HG03064 (cell line): ENCODE measurements at regions not wholly inside any gene's neighbourhood (a gene's known extent, or its start where the extent isn't known, plus 50 kb on each side); places are given as distances from the start of the nearest gene placed in this dataset.

Experiments
- ATAC-seq: cut with Tn5 transposase; IDR thresholded peaks from one replicate; pipeline ENCODE4 v1.9.1; 2021; ENCODE audit warnings: low read depth; ENCODE audit not compliant: unreplicated experiment

DNA sequence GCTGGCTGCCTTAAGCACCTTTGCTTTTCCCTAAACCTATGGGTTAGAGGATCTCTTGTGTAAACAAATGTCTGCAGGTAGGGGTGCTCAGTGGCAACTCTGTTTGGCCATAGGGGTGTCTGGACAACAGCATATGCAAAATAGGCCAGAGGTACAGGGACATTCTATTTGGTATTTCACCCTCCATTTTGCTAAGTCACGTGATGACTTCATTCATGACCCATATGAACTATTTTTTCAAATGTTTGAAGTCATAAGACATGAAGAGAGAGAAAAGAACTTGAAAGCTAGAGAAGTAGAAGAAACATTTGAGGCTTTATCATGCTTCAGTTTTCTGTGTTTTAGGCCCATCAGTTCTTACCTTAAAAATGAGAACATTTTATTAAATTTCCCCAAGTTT is 370.2 kb downstream of the GADD45G start:
- no peak for ATAC-seq

- ATAC-seq, result no peak
Observed at GRCh38 chr9:89975630-89976029, 370.8 kb downstream of the GADD45G start.

DNA sequence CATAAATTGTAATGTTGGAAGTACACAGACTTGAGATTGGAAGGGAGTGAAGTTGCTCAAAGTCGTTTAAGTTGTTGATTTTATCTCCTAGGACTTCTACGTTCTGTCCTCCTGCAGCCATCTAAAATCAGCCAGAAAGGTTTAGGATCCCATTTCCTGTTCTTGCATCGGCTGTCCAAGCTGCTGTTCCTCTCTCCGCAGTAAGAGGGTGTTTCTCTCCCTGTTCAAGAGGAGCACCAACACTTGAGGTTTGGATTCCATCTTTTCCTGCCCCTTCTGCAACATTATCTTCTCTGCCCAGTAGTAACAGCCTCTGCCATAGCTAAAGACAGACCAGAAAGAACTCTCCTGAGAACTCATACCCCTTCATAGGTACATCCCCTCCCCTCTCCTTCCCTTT is 373.4 kb downstream of the GADD45G start:
- no peak for ATAC-seq

DNA sequence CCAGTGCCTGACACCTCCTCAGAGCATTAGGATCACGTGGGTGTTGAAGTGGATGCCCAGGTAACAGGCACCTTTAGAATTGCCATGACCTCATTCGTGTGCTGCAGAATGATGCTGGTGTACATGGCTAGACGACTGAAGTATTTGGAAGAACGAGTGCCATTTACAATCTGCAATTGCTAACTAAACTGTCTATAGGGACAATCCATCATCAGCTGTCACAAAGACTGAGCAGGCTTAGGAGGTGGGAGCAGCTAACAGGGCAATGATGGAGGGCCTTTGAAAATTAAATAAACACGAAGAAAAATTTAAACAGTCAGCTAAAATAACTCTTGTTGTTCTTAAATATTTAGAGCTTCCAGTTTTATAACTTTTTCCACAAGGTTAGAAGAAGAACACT is 375.8 kb downstream of the GADD45G start:
- ATAC-seq, result no peak

GRCh38 chr9:89982016-89982415 is 377.2 kb downstream of the GADD45G start:
- ATAC-seq, result no peak

DNA sequence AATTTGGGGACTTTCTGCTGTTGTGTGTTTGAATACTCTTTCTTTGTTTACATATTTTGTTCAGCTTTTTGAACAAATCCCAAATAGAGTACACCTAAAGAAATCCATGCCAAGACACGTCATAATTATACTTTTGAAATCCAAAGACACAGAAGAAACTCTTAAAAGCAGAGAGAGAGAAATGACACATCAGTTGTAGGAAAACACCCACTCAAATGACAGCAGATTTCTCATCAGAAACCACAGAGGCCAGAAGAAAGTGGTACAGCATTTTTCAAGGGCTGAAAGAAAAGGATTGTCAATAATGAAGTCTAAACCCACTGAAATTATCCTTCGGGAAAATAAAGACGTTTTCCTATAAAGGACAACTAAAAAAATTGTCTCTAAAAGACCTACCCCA is 378.6 kb downstream of the GADD45G start:
- no peak for ATAC-seq

- ATAC-seq, result no peak
Observed at GRCh38 chr9:89984214-89984613, 379.4 kb downstream of the GADD45G start.

GRCh38 chr9:89985068-89985467 is 380.3 kb downstream of the GADD45G start:
- ATAC-seq, result no peak

- ATAC-seq, result no peak
Observed at GRCh38 chr9:89986190-89986589, 381.4 kb downstream of the GADD45G start.

DNA sequence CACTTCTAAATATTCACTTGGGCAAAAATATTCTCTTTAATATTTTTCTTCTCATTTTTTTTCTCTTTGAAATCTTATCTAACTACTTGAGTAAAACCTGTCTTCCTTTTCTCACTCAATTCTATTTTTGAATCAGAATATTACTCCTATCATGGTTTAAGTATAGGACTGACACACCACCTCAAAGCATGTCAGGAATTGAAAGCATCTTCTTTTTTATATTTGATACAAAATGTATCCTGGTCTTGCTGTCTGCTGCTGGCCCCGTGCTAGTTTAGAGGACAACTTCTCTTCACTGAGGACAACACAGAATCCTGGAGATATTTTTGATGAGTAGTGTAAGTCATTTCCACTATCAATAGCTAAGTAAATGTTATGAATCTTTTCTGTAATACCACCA is 383.6 kb downstream of the GADD45G start:
- ATAC-seq, result no peak

DNA sequence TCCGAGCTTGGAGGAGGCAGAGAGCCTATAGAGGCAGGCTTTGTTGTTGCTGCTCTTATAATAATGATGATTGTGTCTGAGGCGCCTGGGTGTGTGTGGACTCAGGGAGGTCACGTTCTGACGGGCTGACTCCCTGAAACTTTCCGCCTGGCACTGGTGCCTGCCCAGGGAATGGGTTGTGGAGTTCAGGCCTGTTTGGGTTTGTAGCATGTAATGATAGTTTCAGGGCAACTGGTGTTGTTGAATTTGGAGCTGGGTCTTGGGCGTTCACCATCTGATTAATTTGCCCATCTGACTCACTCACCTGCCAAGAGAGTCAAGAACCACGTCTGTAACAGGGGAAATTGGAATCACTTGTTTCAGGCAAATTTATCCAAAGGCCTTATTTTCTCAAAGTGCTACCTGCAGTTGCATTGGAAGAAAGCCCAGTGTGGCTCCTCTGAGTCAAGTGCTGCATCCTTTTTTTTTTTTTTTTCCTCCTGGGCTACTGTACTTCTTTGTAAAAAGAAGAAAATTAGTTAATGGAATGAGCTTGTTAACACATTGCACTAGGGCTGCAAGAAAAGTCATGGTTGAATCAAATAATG is 386.5 kb downstream of the GADD45G start:
- ATAC-seq, result no peak

DNA sequence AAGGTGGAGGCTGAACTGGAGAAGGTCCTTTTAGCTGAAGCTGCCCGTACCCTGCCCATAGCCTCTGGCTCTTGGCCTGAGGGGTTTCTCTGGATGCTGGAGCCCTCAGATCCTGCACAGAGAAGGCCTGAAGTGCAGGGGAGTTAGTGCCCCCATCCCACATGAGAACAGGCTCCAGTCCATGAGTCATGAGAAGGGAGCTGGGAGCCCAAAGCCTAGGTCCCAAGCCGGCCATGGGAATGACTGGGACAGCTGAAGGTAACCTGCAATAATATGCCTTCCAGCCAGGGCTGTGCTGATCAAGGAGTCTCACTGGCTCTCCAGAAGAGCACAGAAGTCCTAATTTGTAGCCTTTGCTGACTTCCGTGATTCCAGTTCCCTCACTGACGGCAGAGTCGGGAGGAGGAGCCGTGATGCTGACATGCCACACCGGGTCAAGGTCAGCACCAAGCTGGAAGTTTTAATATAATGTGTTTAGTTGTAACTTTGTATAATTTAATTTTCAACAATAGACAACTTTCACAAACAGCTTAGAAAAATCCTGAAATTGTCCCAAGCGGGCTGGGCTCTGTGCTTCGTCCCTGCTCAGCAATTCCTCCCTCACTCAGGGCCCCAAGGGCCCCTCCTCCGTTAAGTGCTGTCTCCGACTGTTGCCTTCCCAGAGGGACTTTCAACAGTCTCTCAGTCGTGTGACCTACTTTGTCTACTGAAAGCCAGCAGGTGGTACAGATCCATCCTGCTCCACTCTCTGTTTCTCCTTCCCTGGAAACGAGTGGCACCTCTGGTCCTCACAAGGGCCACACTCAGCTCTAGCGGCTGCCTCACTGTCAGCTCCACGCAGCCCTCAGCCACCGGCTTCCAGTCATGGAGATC is 387.8 kb downstream of the GADD45G start:
- ATAC-seq, result no peak

DNA sequence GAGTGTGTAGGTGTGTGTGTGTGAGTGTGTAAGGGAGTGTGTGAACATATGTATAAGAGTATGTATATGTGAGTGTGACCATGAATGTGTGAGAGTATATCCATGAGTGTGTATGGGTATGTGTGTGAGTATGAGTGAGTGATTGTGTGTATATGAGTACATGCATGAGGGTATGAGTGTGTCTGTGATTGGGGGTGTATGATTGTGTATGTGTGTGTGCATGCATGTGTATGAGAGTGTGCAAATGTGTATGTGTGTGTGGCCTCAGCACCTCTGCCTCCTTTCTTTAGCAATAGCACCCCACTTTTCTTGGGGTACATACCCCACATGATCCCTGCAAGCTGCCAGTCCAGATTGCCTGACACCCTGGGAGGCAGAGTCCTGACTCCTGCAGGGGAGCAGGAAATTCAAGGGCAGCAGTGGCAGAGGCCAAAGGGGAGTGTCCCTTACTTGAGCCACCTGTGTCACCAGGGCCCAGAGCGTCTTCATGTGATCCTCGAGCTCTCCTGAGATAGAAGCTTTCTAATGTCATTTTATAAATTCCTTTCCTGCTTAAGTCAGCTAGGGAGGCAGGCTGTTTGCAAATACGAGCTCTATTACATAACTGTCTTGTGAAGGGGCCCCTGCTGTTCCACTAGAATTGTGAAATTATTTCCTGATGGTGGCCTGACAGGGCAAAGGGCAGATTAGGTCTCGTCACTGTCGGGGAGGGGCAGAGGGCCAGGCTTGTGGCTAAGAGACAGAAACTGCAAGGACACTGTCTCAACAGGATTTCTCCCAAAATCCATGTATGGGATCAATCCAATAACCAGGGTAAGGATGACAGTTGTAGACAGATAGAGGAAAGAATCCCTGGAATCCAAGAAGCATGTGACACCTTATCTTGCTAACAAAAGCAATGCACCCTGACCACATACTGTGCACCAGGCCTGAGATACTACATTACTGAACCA is 389.1 kb downstream of the GADD45G start:
- ATAC-seq, result no peak

GRCh38 chr9:89994988-89995613 is 390.3 kb downstream of the GADD45G start:
- ATAC-seq, result no peak

GRCh38 chr9:89996116-89996515 is 391.3 kb downstream of the GADD45G start:
- no peak for ATAC-seq

GRCh38 chr9:89996773-89997172 is 392.0 kb downstream of the GADD45G start:
- ATAC-seq, result no peak

DNA sequence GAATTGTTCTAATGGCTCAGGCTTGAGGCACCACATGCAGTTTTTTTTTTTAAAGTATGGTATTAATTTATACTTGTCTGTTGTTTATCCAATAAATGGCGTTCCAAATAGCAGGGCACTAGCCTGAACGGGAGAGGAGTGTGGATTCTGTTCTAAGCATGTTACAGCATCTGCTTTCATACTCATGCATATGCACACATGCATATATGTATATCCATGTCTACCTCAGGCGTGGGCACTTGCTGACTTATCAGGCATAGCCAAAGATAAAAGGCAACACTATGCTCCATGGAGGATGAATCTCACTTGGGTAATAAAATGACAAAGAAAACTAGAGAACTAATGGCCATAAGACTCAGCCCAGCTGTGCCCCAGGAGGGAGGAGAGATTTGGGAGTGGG is 393.8 kb downstream of the GADD45G start:
- no peak for ATAC-seq

DNA sequence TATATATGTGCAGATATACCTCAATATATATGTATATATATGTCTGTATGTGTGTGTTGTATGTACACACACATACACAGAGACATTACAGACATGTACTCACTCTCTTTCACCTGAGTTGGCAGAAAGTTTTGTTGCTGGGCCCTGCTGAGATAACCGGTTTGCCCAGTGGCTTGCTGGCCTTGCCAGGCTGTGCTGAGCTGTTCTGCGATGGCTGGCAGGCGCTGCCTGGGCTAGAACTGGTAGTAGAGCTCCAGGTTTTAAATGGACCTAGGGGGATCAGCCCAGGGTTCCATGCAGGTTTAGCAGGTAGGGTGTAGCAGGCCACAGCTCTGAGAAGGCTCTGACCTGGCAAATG is 394.3 kb downstream of the GADD45G start:
- ATAC-seq, result no peak

- ATAC-seq, result peak; percentile 92
Observed at GRCh38 chr9:89999534-90000370, 394.9 kb downstream of the GADD45G start.

GRCh38 chr9:90000925-90001324 is 396.1 kb downstream of the GADD45G start:
- no peak for ATAC-seq
